Stimulated activated naive CD8-positive, alpha-beta T cell treated with anti-CD3 and anti-CD28 coated beads, Interleukin-15, Interleukin-2, amounts not matched to agents 100 ng/mL and 50 ng/mL, for 24 hours (primary cell): ENCODE measurements at regions not wholly inside any gene's neighbourhood (a gene's known extent, or its start where the extent isn't known, plus 50 kb on each side); places are given as distances from the start of the nearest gene placed in this dataset.

ENCODE experiments used
- H3K27ac Mint-ChIP-seq: one replicate; pipeline ENCODE4 v1.8.0; 2021; ENCODE audit warnings: mild to moderate bottlenecking, mixed read lengths
- H3K27me3 Mint-ChIP-seq: one replicate; pipeline ENCODE4 v1.8.0; 2021; ENCODE audit warnings: mixed read lengths
- H3K36me3 Mint-ChIP-seq: one replicate; pipeline ENCODE4 v1.8.0; 2021; ENCODE audit warnings: low read depth, mixed read lengths
- H3K4me1 Mint-ChIP-seq: one replicate; pipeline ENCODE4 v1.8.0; 2021; ENCODE audit warnings: low read depth, mixed read lengths
- H3K4me3 Mint-ChIP-seq: one replicate; pipeline ENCODE4 v1.8.0; 2021; ENCODE audit warnings: mild to moderate bottlenecking, mixed read lengths
- H3K9me3 Mint-ChIP-seq: one replicate; pipeline ENCODE4 v1.8.0; 2021; ENCODE audit warnings: mixed read lengths

- Mint-ChIP-seq H3K4me3 (no peak overlapping the region), H3K9me3 (no peaks in the 10 kb centered on the region), H3K27ac (no peak overlapping the region), H3K4me1 (no peaks in the 10 kb centered on the region), H3K36me3 (no peaks in the 10 kb centered on the region), H3K27me3 (peaks cover 15% of the 10 kb centered on the region)
Measured at GRCh38 chr10:113410618-113411017, 142.2 kb upstream of the HABP2 start.

- no peak overlapping the region for H3K27ac Mint-ChIP-seq
- H3K27me3 Mint-ChIP-seq: peaks cover 15% of the 10 kb centered on the region
- H3K4me1 Mint-ChIP-seq: no peaks in the 10 kb centered on the region
- H3K4me3 Mint-ChIP-seq: no peak overlapping the region
- H3K36me3 Mint-ChIP-seq: no peaks in the 10 kb centered on the region
- no peaks in the 10 kb centered on the region for H3K9me3 Mint-ChIP-seq
Measured at GRCh38 chr10:113411456-113411855, 141.4 kb upstream of the HABP2 start.

- Mint-ChIP-seq H3K9me3 (no peaks in the 10 kb centered on the region), H3K4me3 (no peak overlapping the region), H3K4me1 (no peaks in the 10 kb centered on the region), H3K27me3 (peaks cover 17% of the 10 kb centered on the region), H3K36me3 (no peaks in the 10 kb centered on the region), H3K27ac (no peak overlapping the region)
Measured at GRCh38 chr10:113412161-113412560, 140.7 kb upstream of the HABP2 start.

GRCh38 chr10:113414543-113414942 lies 138.3 kb upstream of the HABP2 start:
- Mint-ChIP-seq H3K36me3 (no peaks in the 10 kb centered on the region), H3K27ac (no peak overlapping the region), H3K27me3 (peaks cover 27% of the 10 kb centered on the region), H3K4me3 (no peak overlapping the region), H3K4me1 (no peaks in the 10 kb centered on the region), H3K9me3 (peaks cover 10% of the 10 kb centered on the region)

GRCh38 chr10:113415246-113415645 lies 137.6 kb upstream of the HABP2 start:
- peaks cover 16% of the 10 kb centered on the region for H3K9me3 Mint-ChIP-seq
- no peaks in the 10 kb centered on the region for H3K36me3 Mint-ChIP-seq
- H3K4me1 Mint-ChIP-seq: no peaks in the 10 kb centered on the region
- H3K27ac Mint-ChIP-seq: no peak overlapping the region
- H3K4me3 Mint-ChIP-seq: no peak overlapping the region
- H3K27me3 Mint-ChIP-seq: peaks cover 29% of the 10 kb centered on the region

- Mint-ChIP-seq H3K27ac (no peak overlapping the region), H3K4me1 (no peaks in the 10 kb centered on the region), H3K27me3 (peaks cover 24% of the 10 kb centered on the region), H3K9me3 (peaks cover 19% of the 10 kb centered on the region), H3K36me3 (no peaks in the 10 kb centered on the region), H3K4me3 (no peak overlapping the region)
Measured at GRCh38 chr10:113420057-113420732, 132.7 kb upstream of the HABP2 start.

GRCh38 chr10:113420733-113421675 lies 131.8 kb upstream of the HABP2 start:
- Mint-ChIP-seq H3K4me3 (no peak overlapping the region), H3K27ac (no peak overlapping the region), H3K9me3 (peaks cover 19% of the 10 kb centered on the region), H3K27me3 (peaks cover 24% of the 10 kb centered on the region), H3K4me1 (no peaks in the 10 kb centered on the region), H3K36me3 (no peaks in the 10 kb centered on the region)

GRCh38 chr10:113422371-113422770 lies 130.5 kb upstream of the HABP2 start:
- peaks cover 22% of the 10 kb centered on the region for H3K27me3 Mint-ChIP-seq
- H3K4me3 Mint-ChIP-seq: no peak overlapping the region
- H3K27ac Mint-ChIP-seq: no peak overlapping the region
- no peaks in the 10 kb centered on the region for H3K4me1 Mint-ChIP-seq
- no peaks in the 10 kb centered on the region for H3K36me3 Mint-ChIP-seq
- H3K9me3 Mint-ChIP-seq: peaks cover 19% of the 10 kb centered on the region

- H3K27me3 Mint-ChIP-seq: peaks cover 14% of the 10 kb centered on the region
- H3K9me3 Mint-ChIP-seq: peaks cover 13% of the 10 kb centered on the region
- H3K4me1 Mint-ChIP-seq: no peaks in the 10 kb centered on the region
- no peak overlapping the region for H3K4me3 Mint-ChIP-seq
- no peak overlapping the region for H3K27ac Mint-ChIP-seq
- no peaks in the 10 kb centered on the region for H3K36me3 Mint-ChIP-seq
Measured at GRCh38 chr10:113423981-113424721, 128.7 kb upstream of the HABP2 start.

GRCh38 chr10:113425008-113425407 lies 127.8 kb upstream of the HABP2 start:
- Mint-ChIP-seq H3K27ac (no peak overlapping the region), H3K27me3 (peaks cover 8% of the 10 kb centered on the region), H3K4me1 (no peaks in the 10 kb centered on the region), H3K36me3 (no peaks in the 10 kb centered on the region), H3K4me3 (no peak overlapping the region), H3K9me3 (peaks cover 5% of the 10 kb centered on the region)

- no peak overlapping the region for H3K4me3 Mint-ChIP-seq
- peaks cover 7% of the 10 kb centered on the region for H3K27me3 Mint-ChIP-seq
- no peaks in the 10 kb centered on the region for H3K36me3 Mint-ChIP-seq
Measured at GRCh38 chr10:113425541-113425951, 127.3 kb upstream of the HABP2 start.

GRCh38 chr10:113426181-113426877 lies 126.5 kb upstream of the HABP2 start:
- Mint-ChIP-seq H3K36me3 (no peaks in the 10 kb centered on the region), H3K27me3 (peaks cover 7% of the 10 kb centered on the region), H3K4me1 (no peaks in the 10 kb centered on the region), H3K9me3 (peaks cover 4% of the 10 kb centered on the region), H3K27ac (no peak overlapping the region), H3K4me3 (no peak overlapping the region)

More at GRCh38 chr10:113425541-113425951, 127.3 kb upstream of the HABP2 start:
- peaks cover 2% of the 10 kb centered on the region for H3K9me3 Mint-ChIP-seq
- H3K27ac Mint-ChIP-seq: no peak overlapping the region
- no peaks in the 10 kb centered on the region for H3K4me1 Mint-ChIP-seq

- Mint-ChIP-seq H3K36me3 (no peaks in the 10 kb centered on the region), H3K4me3 (no peak overlapping the region), H3K27ac (no peak overlapping the region), H3K4me1 (no peaks in the 10 kb centered on the region), H3K9me3 (peaks cover 4% of the 10 kb centered on the region), H3K27me3 (peaks cover 7% of the 10 kb centered on the region)
Measured at GRCh38 chr10:113427236-113427735, 125.6 kb upstream of the HABP2 start.

GRCh38 chr10:113427811-113428558 lies 124.9 kb upstream of the HABP2 start:
- no peak overlapping the region for H3K4me3 Mint-ChIP-seq
- peaks cover 7% of the 10 kb centered on the region for H3K27me3 Mint-ChIP-seq
- H3K9me3 Mint-ChIP-seq: peaks cover 4% of the 10 kb centered on the region
- no peak overlapping the region for H3K27ac Mint-ChIP-seq
- H3K36me3 Mint-ChIP-seq: no peaks in the 10 kb centered on the region
- H3K4me1 Mint-ChIP-seq: no peaks in the 10 kb centered on the region
